GM12864 (cell line): ENCODE measurements at regions not wholly inside any gene's neighbourhood (a gene's known extent, or its start where the extent isn't known, plus 50 kb on each side); places are given as distances from the start of the nearest gene placed in this dataset.

Source experiments
- DNase-seq: peaks from one replicate; pipeline ENCODE4 v3.0.0-alpha.2; 2011; ENCODE audit warnings: low read depth
- H3K4me3 ChIP-seq: 2 replicates; pipeline ENCODE4 v1.5.1; 2011; ENCODE audit warnings: mild to moderate bottlenecking, low read depth, low read length, control low read depth
- CTCF ChIP-seq: IDR thresholded peaks from 2 replicates; pipeline ENCODE4 v1.5.1; 2011; ENCODE audit warnings: low read depth, mild to moderate bottlenecking, moderate library complexity, low read length, control low read depth, inconsistent platforms; ENCODE audit errors: missing control alignments

GRCh38 chr9:13597004-13597403 lies 317.5 kb upstream of the MPDZ start:
- DNase-seq: no peak
- no peak for TF ChIP-seq CTCF
- H3K4me3 ChIP-seq: no peak overlapping the region

DNA sequence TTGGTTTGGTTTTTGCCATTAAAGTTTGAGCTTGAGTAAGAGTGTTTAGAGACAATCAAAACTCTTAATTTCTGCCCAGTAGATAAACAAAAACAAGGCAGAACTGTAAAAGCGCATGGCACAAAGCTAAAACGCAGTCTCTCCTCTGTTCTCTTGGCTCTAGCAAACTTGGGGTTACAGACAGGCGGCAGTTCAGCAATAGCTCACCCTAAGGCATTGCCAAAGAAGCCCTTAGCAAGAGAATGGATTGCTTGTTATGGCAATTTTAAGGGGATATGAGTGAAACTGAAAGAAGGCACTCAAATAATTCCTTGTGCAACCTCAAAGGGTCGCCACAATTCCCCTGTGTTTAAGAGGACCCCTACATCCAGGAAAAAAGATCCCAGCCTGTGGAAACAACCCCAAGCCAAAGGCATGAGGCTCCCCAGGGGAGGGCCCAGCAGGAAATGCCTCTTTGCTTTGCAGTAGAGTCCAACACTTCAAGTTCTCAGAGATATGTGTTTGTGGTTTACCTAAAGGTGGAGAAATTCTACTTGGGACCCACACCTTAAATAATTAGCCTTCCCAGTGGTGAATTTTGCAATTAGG lies 317.0 kb upstream of the MPDZ start:
- no peak for TF ChIP-seq CTCF
- DNase-seq: no peak
- H3K4me3 ChIP-seq: no peak overlapping the region

- no peak for DNase-seq
- no peak for TF ChIP-seq CTCF
- H3K4me3 ChIP-seq: no peak overlapping the region
Observed at GRCh38 chr9:13590996-13591395, 311.5 kb upstream of the MPDZ start.

- no peak for DNase-seq
- H3K4me3 ChIP-seq: no peak overlapping the region
- TF ChIP-seq CTCF: no peak
Observed at GRCh38 chr9:13589034-13589737, 309.7 kb upstream of the MPDZ start.

GRCh38 chr9:13588151-13589033 lies 308.9 kb upstream of the MPDZ start:
- no peak for DNase-seq
- H3K4me3 ChIP-seq: no peak overlapping the region
- TF ChIP-seq CTCF: no peak

DNA sequence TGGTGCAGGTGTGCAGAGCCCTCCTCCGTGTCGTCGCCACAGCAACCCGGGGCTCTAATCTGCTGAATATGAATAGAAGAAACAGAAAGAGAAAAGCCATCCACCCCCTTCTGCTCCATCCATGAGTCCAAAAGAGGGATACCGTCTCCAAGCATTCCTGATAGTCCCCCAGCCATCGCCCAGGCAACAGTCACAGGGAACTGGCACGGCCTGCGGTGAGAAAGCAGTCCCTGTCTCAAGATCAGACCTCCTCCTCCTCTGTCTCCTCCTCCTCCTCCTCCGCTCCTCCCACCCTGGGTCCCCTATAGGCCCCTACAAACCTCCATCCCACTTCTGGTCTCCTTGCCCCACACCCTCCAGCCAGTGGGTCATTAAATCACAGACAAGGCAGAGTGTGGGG lies 308.1 kb upstream of the MPDZ start:
- no peak for DNase-seq
- no peak for TF ChIP-seq CTCF
- no peak overlapping the region for H3K4me3 ChIP-seq
